Embryonic facial prominence (tissue), 1 donor: ENCODE measurements at regions not wholly inside any gene's neighbourhood (a gene's known extent, or its start where the extent isn't known, plus 50 kb on each side); places are given as distances from the start of the nearest gene placed in this dataset.
"Not testable (repeated sequence)": the region's sequence is repeated elsewhere in the genome, so short reads cannot be mapped to it uniquely, and the experiment has no call there.

Experiments used
- DNase-seq: peaks from one replicate; pipeline ENCODE4 v3.0.0-alpha.2; 2016; ENCODE audit errors: extremely low spot score

DNA sequence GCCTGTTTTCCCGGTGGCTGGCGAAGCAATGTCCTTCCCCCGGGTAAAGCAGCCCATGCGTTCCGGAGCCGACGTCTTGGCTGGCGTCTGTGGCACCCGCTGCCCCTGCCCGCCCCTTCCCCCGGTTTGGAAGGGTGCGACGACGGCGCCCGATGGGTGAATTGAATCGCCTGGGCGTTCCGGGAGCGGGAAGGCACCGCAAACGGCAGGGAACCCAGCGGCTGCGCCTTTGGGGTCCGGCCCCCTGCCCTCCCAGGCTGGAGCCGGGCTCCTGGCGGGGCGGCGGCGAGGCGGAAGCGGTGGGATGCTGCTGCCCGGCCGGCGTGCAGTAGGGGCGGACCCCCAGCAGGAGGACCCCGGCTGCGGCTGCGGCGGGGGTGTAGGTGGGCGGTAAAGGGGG lies 123.6 kb upstream of the RHOU start:
- not testable (repeated sequence) for DNase-seq

DNA sequence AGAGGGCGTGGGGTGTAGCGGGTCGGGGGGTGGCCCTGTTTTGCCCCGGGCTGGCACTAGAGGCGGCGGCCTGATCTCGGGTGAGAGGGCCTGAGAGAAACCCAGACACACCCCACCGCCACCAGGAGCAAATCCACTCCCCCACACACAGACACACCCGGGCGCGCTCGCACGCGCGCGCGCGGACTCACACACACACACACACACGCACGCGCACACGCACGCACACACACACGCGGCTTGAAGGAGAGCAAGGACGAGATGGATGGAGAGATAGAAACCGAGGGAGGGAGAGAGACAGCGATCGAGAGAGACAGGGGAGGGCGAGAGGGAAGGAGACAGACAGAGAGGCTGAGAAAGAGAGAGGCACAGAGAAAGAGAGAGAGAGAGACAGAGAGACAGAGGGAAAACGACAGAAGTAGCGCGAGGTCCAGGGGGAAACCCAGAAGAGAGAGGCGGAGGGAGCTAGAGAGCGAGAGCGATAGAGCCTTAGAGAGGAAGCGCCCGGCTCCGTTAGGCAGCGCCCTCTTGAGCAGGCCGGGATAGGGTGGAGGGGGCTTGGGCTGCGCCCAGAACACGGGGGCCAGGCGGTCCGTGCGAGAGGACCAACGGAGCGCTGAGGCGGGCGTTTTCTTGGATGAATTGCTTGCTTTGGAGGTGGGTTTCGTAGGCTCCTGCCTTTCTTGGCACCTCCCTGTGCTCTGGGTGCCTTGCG lies 113.1 kb upstream of the RHOU start:
- DNase-seq: not testable (repeated sequence)

DNA sequence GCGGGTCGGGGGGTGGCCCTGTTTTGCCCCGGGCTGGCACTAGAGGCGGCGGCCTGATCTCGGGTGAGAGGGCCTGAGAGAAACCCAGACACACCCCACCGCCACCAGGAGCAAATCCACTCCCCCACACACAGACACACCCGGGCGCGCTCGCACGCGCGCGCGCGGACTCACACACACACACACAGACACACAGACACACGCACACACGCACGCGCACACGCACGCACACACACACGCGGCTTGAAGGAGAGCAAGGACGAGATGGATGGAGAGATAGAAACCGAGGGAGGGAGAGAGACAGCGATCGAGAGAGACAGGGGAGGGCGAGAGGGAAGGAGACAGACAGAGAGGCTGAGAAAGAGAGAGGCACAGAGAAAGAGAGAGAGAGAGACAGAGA lies 108.8 kb upstream of the RHOU start:
- DNase-seq: not testable (repeated sequence)

DNA sequence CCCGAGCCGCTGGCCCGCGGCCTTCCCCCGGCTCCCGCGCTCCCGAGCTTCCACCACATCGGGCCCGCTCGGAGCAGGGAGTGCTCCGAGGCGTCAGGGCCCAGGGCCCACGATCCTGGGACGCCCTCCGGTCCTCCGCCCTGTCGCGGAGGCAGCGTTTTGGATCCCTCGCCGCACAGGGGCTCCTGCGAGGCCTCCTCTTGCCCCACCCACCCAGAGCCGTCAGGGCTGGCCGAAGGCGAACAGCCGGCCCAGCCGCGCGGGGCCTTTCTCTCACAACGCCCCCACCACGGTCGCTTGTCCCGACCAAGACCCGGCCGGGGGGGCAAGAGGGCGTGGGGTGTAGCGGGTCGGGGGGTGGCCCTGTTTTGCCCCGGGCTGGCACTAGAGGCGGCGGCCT lies 102.4 kb upstream of the RHOU start:
- DNase-seq: not testable (repeated sequence)

DNA sequence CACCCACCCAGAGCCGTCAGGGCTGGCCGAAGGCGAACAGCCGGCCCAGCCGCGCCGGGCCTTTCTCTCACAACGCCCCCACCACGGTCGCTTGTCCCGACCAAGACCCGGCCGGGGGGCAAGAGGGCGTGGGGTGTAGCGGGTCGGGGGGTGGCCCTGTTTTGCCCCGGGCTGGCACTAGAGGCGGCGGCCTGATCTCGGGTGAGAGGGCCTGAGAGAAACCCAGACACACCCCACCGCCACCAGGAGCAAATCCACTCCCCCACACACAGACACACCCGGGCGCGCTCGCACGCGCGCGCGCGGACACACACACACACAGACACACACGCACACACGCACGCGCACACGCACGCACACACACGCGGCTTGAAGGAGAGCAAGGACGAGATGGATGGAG lies 100.0 kb upstream of the RHOU start:
- DNase-seq: not testable (repeated sequence)

DNA sequence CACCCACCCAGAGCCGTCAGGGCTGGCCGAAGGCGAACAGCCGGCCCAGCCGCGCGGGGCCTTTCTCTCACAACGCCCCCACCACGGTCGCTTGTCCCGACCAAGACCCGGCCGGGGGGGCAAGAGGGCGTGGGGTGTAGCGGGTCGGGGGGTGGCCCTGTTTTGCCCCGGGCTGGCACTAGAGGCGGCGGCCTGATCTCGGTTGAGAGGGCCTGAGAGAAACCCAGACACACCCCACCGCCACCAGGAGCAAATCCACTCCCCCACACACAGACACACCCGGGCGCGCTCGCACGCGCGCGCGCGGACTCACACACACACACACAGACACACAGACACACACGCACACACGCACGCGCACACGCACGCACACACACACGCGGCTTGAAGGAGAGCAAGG lies 97.8 kb upstream of the RHOU start:
- DNase-seq: not testable (repeated sequence)

DNA sequence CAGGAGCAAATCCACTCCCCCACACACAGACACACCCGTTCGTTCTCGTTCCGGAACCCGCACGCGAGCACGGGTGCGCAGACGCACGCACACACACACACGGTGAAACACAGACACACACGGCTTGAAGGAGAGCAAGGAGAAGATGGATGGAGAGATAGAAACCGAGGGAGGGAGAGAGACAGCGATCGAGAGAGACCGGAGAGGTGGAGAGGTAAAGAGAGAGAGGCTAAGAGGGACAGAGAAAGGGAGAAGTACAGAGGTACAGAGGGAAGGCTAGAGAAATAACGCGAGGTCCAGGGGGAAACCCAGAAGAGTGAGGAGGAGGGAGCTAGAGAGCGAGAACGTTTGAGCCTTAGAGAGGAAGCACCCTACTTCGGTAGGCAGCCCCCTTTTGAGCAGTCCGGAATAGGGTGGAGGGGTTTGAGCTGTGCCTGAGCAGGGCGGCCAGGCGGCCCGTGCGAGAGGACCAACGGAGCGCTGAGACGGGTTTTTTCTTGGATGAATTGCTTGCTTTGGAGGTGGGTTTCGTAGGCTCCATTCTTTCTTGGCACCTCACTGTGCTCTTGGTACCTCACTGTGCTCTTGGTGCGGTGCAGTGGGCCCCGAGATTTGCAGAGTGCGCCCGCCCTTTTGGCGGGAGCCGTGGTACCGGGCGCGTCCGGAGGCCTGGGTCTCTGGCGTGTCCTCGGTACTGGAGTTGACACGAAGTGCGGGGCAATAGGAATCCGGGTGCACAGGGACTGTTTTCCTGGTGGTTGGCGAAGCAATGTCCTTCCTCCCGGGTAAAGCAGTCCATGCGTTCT lies 88.4 kb upstream of the RHOU start:
- peak; percentile 22 for DNase-seq

DNA sequence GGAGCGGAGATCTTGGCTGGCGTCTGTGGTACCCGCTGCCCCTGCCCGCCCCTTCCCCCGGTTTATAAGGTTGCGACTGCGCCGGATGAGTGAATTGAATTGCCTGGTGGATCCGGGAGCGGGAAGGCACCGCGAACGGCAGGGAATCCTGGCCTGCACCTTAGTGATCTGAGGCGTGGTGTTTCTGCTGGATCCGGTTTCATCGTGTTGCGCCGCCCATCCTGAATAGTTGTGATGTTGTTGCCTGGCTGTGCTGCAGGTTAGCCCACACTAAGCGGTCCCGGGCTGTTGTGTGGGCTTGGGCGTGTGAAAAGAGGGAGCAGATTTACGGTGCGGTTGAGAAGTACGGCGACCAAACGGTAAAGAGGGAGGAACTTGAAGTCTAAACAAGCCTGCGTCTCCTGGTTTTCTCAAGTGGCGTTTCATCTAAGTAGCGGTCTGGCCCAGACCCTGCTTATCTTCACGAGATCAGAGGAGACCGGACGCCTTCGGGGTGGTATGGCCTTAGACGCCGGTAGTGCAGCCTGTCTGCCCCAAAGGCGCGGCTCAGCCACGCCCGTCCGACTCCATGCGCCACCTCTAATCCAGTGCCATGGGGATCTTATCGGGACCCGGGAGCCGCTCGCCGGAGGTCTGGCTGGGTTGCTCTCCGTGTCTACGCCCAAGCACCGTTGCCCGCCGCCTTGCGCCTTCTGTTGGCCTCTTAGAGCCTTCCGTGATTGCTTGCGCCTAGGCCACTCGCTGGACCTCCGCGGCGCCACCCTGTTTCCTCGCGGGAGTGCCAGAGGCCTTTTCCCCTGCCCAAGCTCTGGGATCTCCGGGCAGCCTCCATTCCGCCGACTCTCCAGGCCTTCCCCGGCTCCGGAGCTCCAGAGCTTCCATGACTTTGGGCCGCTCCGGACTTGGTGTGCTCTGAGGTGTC lies 87.5 kb upstream of the RHOU start:
- no peak for DNase-seq

DNA sequence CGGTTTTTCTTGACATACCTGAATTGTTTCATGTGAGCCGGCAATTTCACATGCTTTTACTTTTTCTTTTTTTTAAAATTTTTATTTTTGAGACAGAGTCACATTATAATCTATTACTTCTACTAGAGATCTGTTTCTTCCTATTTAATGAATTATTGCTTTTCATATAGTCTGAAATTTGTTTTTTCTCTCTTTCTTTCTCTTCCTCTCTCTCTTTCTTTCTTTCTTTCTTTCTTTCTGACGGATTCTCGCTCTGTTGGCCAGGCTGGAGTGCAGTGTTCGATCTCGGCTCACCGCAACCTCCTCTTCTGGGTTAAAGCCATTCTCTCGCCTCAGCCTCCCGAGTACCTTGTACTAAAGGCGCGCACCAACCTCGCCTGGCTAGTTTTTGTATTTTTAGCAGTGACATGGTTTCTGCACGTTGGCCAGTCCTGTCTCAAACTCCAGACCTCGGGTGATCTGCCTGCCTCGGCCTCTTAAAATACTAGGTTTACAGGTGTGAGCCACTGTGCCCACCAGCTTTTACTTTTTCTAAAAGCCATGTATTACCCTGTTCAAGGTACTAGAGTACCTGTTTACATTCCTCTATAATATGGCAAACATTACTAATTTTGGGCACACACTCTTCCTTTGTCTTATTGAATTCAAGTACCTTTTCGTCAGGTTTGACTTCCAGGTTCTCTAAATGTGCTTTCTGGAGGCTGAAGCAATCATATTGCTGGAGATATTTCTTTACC lies 86.5 kb upstream of the RHOU start:
- DNase-seq: no peak

DNA sequence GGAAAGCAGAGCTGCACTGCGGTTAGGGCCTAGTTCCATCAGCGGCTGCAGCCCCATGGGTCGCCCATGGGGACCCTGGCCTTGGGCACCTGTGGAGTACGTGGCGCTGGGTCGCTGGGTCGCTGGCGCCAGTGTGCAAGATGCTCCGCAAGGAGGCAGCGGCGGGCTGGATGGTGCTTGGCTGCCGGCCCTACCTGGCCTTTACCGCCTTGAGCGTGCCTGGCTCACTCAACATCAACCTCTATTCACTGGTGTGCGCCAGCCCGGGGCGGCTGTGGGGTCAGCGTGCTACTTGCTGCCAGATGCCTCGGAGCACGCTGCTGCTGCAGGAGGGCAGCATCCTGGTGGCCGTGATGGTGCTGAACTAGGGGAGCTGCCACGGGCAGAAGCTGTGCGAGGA lies 85.1 kb upstream of the RHOU start:
- no peak for DNase-seq

DNA sequence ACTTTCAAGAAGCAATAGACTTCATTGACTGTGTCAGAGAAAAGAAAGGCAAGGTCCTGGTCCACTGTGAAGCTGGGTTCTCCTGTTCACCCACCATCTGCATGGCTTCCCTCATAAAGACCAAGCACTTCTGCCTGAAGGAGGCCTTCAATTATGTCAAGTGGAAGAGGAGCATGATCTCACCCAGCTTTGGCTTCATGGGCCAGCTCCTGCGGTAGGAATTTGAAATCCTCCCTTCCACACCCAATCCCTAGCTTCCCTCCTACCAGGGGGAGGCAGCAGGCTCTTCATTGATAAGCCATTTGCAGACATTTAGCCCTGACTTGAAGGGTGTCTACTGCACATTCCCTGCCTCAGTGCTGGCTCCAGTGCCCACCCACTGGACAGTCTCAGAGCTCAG lies 84.3 kb upstream of the RHOU start:
- no peak for DNase-seq

DNA sequence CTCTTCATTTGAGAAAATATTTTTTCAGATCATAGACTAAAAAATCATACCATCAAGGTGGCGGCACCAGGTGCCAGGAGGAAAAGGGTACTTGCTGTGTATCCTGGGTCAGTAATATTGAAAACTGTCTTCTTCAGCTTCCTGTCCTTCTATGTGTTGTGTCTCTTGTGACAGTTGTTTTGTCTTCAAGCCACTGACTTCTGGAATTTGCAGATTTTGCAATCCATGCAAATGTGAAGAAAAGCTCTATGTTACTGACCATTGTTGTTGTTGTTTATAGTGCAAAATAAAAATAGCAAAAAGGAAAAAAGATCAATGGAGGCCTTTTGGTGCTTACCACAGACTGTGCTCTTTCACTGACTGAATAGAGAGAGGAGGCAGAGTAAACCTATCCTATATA lies 83.2 kb upstream of the RHOU start:
- DNase-seq: no peak

DNA sequence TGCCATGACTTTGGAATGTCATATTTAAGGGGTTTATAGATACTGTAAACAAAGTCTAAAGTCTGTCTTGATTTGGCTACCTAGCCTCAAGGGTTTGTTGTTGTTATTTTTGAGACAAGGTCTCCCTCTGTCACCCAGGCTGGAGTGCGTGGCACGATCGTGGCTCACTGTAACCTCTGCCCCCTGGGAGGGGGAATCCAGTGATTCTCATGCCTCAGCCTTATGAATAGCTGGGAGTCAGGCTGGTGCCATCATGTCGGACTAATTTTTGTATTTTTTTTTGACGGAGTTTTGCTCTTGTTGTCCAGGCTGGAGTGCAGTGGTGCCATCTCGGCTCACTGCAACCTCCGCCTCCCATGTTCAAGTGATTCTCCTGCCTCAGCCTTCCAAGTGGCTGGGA lies 82.2 kb upstream of the RHOU start:
- not testable (repeated sequence) for DNase-seq

DNA sequence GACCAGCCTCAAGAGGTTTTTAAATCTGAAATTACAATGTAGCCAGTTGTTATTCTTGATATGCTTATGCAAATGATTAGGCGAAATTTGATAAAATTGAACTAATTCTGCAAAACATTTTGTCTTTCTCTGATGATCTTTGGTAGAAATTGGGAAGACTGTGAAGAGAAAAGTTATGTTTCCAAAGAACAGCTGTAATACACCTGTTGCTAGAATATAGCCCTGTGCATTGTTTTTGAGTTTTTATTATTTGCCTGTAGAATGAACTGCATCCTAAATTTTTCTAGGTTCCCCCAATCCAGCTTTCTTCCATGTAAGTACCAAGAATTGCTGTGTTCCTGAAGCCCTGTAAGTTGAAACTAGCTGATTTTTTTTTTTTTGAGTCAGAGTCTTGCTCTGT lies 81.5 kb upstream of the RHOU start:
- no peak for DNase-seq

DNA sequence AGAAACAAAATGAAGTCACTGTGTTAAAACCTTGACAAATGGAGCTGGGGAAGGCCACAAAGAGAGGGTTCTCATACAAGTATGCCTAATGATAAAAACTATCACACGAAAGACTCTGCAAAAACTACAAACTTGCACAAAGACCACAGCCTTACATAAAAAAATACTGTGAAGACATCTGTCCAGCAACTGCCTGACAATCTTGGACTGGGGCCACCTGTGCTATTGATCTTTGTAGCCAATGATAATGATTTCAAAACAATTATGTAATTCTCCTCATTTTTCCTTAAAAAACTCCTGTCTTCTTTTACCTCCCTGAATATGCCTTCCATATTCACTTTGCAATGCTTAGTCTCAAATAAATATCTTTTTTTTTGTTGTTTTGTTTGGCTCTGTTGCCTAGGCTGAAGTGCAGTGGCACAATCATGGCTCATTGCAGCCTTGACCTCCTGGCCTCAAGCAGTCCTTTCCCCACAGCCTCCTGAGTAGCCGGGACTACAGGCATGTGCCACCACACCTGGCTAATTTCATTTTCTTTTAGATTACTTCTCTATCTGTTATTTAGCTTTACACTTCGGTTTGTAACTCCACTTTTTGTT lies 79.4 kb upstream of the RHOU start:
- DNase-seq: no peak

DNA sequence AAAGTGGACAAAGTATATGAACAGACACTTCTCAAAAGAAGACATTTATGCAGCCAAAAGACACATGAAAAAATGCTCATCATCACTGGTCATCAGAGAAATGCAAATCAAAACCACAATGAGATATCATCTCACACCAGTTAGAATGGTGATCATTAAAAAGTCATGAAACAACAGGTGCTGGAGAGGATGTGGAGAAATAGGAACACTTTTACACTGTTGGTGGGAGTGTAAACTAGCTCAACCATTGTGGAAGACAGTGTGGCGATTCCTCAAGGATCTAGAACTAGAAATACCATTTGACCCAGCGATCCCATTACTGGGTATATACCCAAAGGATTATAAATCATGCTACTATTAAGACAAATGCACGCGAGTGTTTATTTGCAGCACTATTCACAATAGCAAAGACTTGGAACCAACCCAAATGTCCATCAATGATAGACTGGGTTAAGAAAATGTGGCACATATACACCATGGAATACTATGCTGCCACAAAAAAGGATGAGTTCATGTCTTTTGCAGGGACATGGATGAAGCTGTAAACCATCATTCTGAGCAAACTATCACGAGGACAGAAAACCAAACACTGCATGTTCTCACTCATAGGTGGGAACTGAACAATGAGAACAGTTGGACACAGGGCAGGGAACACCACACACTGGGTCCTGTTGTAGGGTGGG lies 73.1 kb upstream of the RHOU start:
- not testable (repeated sequence) for DNase-seq

DNA sequence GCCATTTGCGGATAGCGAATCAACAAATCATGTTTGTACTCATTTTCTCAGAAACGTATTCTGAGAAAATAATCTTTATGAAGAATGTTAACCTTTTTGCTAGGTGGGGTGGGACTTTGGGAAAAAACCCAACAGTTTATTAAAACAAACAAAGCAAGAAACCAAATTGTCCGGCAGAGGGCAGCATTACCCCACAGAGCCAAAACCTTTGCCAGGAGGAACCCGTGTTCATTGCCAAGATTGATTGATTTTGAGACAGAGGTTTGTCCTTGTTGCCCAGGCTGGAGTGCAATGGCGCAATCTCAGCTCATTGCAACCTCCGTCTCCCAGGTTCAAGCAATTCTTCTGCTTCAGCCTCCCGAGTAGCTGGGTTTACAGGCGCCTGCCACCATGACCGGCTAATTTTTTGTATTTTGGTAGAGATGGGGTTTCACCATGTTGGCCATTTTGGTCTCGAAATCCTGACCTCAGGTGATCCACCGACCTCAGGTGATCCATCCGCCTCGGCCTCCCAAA lies 70.8 kb upstream of the RHOU start:
- DNase-seq: peak; percentile 16

DNA sequence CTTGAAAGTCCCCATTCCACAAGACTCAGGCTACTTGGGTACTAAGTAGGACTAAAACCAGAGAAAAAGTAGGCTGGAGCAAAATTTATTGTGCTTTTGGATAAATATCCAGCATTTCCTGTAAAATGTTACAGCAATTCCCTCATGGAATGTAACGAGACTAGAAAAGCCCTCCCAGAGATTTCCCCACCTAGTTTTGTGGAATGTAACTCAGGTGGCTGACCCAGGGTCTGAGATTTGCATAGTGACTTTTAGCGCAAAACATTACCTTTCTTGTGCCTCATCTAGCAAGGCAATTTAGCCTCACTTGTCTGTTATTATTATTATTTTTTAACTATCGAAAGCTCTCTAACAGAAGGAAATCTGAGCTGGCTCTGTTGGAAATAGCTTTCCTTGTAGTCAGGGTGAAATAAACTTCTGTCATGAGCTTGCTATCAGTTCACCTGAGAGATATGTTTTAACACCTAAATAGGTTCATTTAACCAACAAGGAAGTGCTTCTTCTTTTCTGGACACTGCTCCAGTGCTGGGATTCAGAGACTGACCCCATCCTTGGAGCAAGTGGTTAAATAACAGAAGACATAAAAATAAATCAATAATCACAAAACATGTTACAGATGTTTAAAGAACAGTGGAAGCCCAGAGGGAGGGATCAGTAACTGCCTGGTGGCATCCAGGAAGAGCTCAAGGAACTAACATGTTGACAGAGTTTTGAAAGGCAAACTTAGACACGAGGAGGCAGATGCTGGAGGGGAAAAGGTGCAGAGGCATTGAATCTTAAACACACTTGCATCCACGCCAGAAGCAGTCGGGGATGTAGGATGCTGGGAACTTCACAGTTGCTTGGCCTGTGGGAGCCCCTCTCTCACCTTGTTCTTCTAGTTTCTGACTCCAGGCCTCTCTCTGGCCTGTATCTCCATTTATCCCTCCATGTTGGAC lies 68.3 kb upstream of the RHOU start:
- DNase-seq: no peak

DNA sequence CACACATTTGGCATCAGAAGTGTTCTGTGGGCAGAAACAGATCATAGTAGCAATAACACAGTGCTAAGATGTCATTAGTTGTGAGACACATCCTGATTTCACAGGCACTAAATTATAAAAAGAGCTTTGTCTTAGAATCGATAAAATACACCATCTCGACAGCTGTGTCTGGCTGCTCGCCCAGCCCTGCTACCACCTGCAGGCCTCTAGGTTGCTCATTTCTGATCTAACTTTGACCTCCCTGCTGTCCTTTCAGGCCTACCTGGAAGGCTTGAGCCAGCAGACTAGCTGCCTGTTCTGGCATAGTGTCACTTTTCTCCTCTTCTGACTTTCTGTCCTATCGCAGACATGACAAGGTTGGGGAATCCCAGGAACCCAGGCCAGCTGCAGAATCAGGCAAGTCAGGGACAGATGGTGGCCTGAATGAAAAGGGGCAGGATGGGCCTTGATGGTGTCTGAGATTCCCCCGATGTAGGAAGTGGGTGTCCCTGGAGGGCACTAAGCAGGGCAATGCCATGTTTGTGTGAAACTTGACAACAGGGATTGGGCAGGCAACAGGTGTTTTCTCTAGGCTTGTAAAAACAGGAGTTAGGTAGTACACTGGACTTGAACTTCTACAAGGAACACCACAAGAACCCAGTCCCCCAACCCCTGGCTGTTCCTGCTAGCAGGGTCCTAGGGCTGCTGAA lies 66.6 kb upstream of the RHOU start:
- no peak for DNase-seq
